Urinary bladder (tissue), 3 donors: ENCODE measurements at regions not wholly inside any gene's neighbourhood (a gene's known extent, or its start where the extent isn't known, plus 50 kb on each side); places are given as distances from the start of the nearest gene placed in this dataset.

Source experiments
- DNase-seq: peaks from one replicate; pipeline ENCODE4 v3.0.0-alpha.2; 2015; ENCODE audit errors: extremely low spot score
- H3K27ac ChIP-seq: one replicate; pipeline ENCODE4 v1.5.1; 2013; ENCODE audit warnings: low read depth, mild to moderate bottlenecking, moderate library complexity
- H3K36me3 ChIP-seq: one replicate; pipeline ENCODE4 v1.6.1; 2013; ENCODE audit warnings: mild to moderate bottlenecking, moderate library complexity; ENCODE audit not compliant: insufficient read depth
- H3K4me1 ChIP-seq: one replicate; pipeline ENCODE4 v1.6.1; 2013; ENCODE audit warnings: mild to moderate bottlenecking, moderate library complexity; ENCODE audit not compliant: insufficient read depth
- H3K4me3 ChIP-seq: one replicate; pipeline ENCODE4 v1.5.1; 2013; ENCODE audit warnings: low read depth, low read length
- WGBS: extraction: QIAGEN DNeasy Blood & Tissue Kit; methylation state at CpG from one replicate; pipeline ENCODE4 v1.1.7; 2013; 5-methylcytosine and 5-hydroxymethylcytosine counted together
- donor health status: healthy with polysubstance abuse.
- donor health status: healthy.

DNA sequence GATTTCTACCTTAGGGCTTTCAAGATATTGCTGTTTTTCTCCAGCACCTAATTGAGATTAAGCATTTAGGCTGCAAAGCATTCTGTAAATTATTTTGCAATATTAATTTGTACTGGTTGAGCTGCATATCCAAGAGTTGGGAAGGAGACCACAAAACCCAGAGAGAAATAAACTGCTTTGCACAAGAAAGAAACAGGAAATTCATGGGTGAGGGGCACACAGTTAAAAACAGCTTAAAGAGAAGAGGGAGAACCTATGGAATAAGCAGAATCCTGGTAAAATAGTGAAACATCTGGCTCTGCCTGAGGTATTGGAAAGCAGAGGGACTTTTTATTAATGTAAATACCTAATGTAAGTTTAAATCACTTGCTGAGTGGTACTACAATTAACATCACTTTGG is 243.0 kb downstream of the TMEM167A start:
- Histone ChIP-seq H3K4me1 (no peaks in the 10 kb centered on the region), H3K36me3 (no peaks in the 10 kb centered on the region), H3K27ac (no peak overlapping the region), H3K4me3 (no peak overlapping the region)
- DNase-seq = no peak

DNA sequence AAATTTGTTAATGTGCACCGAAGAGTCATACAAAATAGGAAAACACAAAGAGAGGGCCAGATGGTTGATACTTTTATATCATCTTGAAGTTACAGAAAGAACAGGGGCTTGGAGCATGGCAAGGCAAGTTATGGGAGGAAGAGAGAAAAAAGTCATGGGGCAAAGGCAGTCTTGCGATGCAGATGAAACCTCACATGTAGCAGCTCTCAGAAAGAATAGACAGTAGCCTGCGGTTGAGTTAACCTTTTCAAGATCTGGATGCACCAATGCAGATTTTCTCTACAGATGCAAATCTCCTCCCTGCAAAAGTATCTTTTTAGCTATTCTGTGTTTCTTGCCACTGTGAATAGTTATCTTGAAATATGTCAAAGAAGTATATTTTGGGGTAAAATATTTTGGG is 243.9 kb downstream of the TMEM167A start:
- Histone ChIP-seq H3K36me3 (no peaks in the 10 kb centered on the region), H3K4me1 (no peaks in the 10 kb centered on the region), H3K27ac (no peak overlapping the region), H3K4me3 (no peak overlapping the region)
- 88% methylated on average over 3 of the region's 3 CpGs for WGBS
- DNase-seq = no peak

DNA sequence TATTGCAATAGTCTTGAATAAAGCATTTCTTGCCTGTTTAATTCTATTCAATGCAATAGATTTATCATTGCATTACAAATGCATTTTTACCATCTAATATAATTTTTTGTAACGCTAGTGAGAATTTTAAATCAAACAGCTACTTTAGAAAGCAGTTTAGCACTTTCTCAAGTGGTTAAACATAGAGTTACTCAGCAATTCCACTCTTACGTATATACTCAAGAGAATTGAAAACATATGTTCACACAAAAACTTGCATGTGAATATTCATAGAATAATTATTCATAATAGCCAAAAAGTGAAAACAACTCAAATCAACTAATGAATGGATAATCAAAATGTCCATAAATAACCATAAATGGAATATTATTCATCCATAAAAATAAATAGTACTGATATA is 244.7 kb downstream of the TMEM167A start:
- Histone ChIP-seq H3K4me3 (no peak overlapping the region), H3K36me3 (no peaks in the 10 kb centered on the region), H3K27ac (no peak overlapping the region), H3K4me1 (no peaks in the 10 kb centered on the region)
- WGBS = 78% methylated on average over 2 of the region's 2 CpGs
- no peak for DNase-seq

DNA sequence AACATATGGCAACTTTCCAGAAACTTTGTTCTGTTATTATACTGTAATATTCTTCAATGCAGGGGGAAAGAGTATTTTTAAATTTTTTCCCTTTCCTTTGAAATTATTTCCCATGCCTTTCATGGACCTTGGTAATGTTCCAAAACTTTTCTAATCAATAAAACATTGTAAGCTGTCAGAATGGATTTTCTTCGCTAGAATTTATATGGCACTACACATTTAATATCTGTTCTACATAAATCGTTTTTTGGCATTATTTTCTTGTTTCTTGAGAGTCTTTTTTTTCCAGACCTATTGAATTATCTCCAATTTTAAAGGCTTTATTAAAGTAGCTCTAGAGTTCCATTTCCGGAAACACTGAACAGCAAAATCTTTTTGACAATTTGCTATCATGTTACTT is 249.0 kb downstream of the TMEM167A start:
- H3K4me3 ChIP-seq = no peak overlapping the region
- no peak overlapping the region for H3K27ac ChIP-seq
- no peaks in the 10 kb centered on the region for H3K4me1 ChIP-seq
- 54% methylated on average over 3 of the region's 3 CpGs for WGBS
- H3K36me3 ChIP-seq = no peaks in the 10 kb centered on the region
- no peak for DNase-seq

DNA sequence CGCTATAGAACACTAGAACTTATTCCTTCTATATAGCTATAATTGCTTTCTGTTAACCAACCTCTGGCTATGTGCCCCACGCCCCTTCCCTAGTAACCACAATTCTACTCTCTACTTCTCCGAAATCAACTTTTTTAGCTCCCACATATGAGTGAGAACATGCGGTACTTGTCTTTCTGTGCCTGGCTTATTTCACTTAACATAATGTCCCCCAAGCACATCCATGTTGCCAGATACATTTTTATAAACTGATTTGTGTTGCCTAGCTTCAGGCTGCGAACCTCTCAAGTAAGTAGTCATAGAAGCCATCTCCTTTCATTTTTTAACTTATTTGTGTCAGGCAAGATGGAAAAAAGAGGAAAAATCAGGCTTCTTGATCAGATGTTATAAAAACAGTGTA is 249.5 kb downstream of the TMEM167A start:
- Histone ChIP-seq H3K27ac (no peak overlapping the region), H3K4me1 (no peaks in the 10 kb centered on the region), H3K36me3 (no peaks in the 10 kb centered on the region), H3K4me3 (no peak overlapping the region)
- no peak for DNase-seq
- WGBS = 72% methylated on average over 5 of the region's 5 CpGs

DNA sequence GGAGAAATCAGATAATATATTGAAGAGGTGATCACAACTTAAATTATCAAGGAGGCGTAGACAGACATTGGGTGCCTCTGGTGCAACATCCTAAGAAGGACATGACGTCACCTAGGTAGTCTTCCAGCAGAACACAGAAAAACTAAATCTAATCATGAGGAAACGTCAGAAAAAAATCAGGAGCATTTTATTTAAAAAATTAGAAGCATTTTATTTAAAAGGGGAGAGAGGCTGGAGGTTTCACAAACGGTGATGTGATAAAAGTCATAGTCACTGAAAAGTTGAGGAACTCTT is 254.6 kb downstream of the TMEM167A start:
- Histone ChIP-seq H3K27ac (no peak overlapping the region), H3K36me3 (no peaks in the 10 kb centered on the region), H3K4me3 (no peak overlapping the region), H3K4me1 (no peaks in the 10 kb centered on the region)
- 92% methylated on average over 4 of the region's 4 CpGs for WGBS
- DNase-seq = no peak

DNA sequence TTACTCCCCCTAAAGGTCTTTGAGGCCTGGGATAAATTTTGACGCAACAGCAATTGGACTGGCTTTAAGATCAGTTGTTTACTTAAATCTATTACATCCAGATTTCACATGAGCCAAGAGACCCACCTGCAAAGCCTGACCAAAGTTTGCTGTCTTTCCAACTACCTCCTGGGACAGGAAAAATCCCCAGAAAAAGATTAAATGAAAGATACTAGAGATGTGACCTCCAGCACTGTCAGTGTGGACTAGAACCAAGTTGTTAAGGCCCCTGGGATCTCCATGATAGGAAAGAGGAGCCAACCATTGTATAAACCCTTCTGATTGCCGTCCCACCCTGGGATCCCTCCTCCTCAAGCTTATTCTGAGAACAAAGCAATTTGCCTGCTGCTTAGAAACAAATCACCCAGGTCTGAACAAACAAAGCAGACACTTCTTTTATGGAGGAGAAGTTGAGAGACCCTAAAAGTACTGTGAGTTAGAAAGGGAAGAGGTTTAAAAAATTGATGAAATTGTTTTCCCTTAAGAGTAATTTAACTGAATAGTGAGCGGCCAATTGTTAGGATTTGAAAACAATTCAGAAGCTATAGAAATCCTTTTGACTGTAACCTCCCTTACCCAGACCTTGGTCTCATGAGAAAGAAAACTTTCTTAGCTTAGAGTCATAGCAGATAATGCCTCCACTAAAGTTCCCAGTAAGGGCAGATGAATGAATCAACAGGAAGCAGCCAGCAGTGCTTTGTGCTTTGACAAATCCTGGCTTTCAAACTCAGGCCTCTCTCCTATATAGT is 255.2 kb downstream of the TMEM167A start:
- 88% methylated on average over 3 of the region's 3 CpGs for WGBS
- DNase-seq = no peak

DNA sequence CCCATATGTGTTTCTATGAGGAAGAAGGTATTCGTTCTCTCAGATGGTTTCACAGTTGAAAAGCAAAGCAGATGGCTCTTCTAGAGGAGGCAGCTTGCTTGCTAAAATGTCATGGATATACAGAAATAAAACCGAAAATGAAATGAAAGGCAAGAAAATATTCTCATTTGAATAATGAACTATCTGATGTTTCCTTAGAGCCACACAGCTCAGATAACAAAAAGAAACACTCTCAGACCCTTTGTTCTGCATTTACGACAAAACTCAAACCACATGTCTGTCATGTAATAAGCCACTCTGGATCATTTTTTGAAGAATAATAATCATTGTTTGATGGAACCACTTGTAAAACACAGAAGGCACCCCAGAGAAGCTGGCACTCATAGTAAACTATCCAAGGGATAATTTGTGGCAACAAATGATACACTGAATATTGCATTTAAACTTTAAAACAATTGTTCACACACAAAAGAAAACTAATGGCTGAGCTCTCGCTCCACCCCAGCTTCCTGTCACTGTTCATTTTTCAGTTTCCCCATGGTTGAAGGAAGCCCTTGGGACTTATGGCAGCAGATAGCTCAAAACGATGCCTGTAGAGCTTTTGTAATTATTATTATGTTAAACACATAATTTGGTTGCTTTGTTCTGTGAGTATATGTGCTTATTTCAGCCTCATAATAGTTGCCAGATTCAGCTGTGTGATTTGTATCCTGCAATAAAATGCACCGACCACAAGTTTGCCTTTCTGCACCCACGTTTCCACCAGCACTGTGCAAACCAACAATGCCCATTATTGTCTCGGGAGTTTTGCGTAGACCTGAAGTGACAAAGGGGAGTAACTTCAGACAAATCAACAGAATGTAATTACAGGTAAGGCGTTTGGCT is 256.0 kb downstream of the TMEM167A start:
- H3K4me1 ChIP-seq = no peaks in the 10 kb centered on the region
- no peaks in the 10 kb centered on the region for H3K36me3 ChIP-seq
- DNase-seq = no peak
- WGBS = 77% methylated on average over 10 of the region's 10 CpGs
- no peak overlapping the region for H3K27ac ChIP-seq
- no peak overlapping the region for H3K4me3 ChIP-seq

More for the DNA sequence above, 255.2 kb downstream of the TMEM167A start:
- Histone ChIP-seq H3K4me1 (no peaks in the 10 kb centered on the region), H3K36me3 (no peaks in the 10 kb centered on the region), H3K4me3 (no peak overlapping the region), H3K27ac (no peak overlapping the region)

DNA sequence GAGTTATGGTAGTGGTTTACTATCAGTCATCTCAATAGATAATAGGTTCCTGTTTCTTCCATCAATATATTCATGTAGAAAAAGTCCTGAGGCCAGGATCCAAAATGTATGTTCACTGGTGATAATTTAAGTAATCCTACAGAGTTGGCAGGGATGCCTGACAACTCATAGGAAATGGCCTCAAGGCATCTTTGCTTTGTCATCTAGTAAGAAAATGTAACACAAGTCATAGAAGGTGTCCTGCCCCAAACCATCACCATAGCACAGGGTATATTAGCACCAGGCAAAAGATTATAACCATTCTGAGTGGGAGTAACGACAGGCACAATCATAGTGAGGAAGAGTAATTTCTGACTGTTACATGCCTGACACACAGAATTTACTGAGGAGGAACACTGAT is 257.0 kb downstream of the TMEM167A start:
- DNase-seq = no peak
- no peaks in the 10 kb centered on the region for H3K36me3 ChIP-seq
- H3K4me3 ChIP-seq = no peak overlapping the region
- H3K4me1 ChIP-seq = no peaks in the 10 kb centered on the region
- no peak overlapping the region for H3K27ac ChIP-seq
- whole genome bisulfite sequencing = 89% methylated on average over 1 of the region's 1 CpG

DNA sequence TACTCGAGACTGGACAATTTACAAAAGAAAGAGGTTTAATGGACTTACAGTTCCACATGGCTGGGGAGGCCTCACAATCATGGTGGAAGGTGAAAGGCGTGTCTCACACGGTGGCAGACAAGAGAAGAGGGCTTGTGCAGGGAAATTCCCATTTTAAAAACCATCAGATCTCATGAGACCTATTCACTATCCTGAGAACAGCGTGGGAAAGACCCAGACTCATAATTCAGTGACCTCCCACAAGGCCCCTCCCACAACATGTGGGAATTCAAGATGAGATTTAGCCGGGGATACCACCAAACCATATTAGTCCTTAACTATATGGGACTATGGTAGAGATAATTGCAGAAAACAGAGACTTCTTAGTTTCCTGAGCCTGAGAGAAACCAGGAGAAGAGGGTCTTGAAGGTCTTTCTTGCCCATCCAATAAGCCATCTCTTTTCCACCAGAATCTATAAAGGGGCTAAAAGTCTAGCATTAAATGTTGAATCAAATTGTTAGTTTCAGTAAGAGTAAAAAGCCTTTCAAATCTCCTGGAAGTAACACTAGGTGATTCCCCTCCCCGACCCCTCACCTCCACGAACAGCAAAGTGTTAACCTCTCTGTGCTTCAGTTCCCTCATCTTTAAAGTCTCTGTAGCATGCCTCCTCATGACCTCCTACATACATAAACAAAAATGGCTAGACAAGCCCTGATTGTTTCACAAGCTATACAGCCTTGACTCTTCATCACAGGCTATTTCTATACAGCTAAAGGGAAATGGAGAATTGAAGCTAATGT is 259.1 kb downstream of the TMEM167A start:
- DNase-seq = no peak
- 90% methylated on average over 7 of the region's 7 CpGs for WGBS
- Histone ChIP-seq H3K4me3 (no peak overlapping the region), H3K4me1 (no peaks in the 10 kb centered on the region), H3K36me3 (no peaks in the 10 kb centered on the region), H3K27ac (no peak overlapping the region)

DNA sequence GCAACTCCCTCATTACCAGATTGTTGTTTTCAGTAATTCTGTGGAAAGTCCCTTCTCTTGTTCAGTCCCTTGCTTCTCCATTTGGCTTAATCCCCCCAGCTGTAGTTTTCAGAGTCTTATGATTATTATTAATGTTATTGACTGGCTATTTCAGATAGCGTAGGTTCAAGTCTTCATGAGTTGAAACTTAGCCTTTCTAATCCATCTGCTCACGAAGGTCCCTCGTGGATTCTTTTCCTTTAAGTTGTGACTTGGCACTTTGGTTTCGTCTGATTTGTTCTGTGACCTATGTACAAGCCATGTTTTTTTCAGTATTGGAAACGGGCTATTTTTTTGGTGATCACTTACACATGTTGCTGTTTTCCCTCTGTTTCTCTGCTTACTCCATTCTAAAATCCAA is 260.3 kb downstream of the TMEM167A start:
- Histone ChIP-seq H3K27ac (no peak overlapping the region), H3K4me1 (no peaks in the 10 kb centered on the region), H3K4me3 (no peak overlapping the region), H3K36me3 (no peaks in the 10 kb centered on the region)
- DNase-seq = no peak
- 88% methylated on average over 5 of the region's 5 CpGs for WGBS

DNA sequence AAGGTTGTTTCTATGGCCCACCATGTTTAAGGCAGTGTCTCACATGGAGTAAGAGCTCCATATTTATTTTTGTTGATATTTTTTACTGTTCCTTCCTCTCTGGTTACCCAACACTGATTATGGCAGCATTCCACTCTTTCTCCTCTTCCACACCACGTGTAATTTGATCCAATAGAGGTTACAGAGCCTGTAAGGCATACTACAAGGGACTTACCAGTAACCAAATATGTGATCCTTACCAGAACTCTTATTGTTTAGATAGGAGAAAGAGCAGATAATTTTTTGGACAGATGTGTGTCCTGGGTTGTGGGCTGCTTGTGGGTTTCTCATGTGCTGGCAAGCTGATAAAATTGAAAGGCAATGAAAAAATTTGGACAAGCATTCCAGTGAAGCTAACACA is 261.3 kb downstream of the TMEM167A start:
- Histone ChIP-seq H3K36me3 (no peaks in the 10 kb centered on the region), H3K27ac (no peak overlapping the region), H3K4me1 (no peaks in the 10 kb centered on the region), H3K4me3 (no peak overlapping the region)
- WGBS = 51% methylated on average over 1 of the region's 1 CpG
- DNase-seq = no peak

DNA sequence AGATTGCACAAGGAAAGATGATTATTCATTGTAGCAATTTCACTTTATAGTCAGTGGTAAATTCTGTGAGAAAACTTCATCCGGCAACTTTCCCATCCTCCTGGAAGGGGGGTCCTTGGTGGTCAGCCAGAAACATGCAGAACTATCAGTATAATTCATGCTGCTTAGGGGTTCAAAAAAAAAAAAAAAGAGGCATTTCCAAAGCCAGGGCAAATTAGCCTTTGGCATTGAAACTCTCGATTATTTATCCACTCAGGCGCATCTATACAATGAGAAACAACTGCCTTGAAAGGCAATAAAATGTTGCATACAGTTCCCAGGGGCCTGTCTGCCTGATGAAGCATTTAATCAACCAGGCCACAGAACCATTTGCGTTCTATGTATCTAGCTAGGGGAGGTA is 263.3 kb downstream of the TMEM167A start:
- no peaks in the 10 kb centered on the region for H3K36me3 ChIP-seq
- DNase-seq = no peak
- 91% methylated on average over 4 of the region's 4 CpGs for WGBS
- H3K27ac ChIP-seq = no peak overlapping the region
- H3K4me1 ChIP-seq = no peaks in the 10 kb centered on the region
- no peak overlapping the region for H3K4me3 ChIP-seq

DNA sequence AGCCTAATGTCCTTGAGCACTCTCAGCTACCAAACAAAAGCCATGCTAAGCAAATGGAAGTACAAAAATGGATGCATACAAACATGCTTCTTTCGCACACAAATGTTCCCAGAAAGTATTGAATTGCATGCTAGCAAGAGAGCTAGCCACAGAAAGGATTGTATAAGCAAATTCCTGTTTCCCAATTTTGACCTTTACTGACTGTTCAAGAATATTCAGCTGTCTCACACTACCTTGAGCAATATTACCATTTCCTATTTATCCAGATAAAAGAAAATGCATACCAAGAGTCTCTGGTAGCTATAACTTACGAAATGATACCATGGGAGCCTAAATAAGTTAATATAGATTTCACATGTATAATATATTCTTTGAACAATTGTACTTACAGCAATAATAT is 264.6 kb downstream of the TMEM167A start:
- Histone ChIP-seq H3K27ac (no peak overlapping the region), H3K4me1 (no peaks in the 10 kb centered on the region), H3K36me3 (no peaks in the 10 kb centered on the region), H3K4me3 (no peak overlapping the region)
- WGBS = 92% methylated on average over 2 of the region's 2 CpGs
- no peak for DNase-seq
